ENCODE measurements at regions not wholly inside any gene's neighbourhood (a gene's known extent, or its start where the extent isn't known, plus 50 kb on each side); places are given as distances from the start of the nearest gene placed in this dataset.

- H3K27me3 ChIP-seq: no peaks in the 10 kb centered on the region
- H3K27ac ChIP-seq: no peak overlapping the region
- WGBS, 2 donors: 44 to 64% methylated on average over 3 of the region's 3 CpGs
- DNase-seq: no peak
- no peaks in the 10 kb centered on the region for H3K36me3 ChIP-seq
- intact Hi-C loops (cut with DNase I): no loop called here
- TF ChIP-seq CTCF (IDR thresholded peaks at IDR 0.05) (no peak), POLR2A (IDR thresholded peaks at IDR 0.05) (no peak)
- no peaks in the 10 kb centered on the region for H3K9me3 ChIP-seq
- peaks cover 0 to 8% (median 4%) of the 10 kb centered on the region in 3 donors for H3K4me1 ChIP-seq
- H3K4me3 ChIP-seq: no peak overlapping the region
Measured at GRCh38 chr13:47454986-47455385, 546.1 kb downstream of the SUCLA2 start.

GRCh38 chr13:47437406-47437805 lies 540.6 kb upstream of the HTR2A start:
- no peaks in the 10 kb centered on the region for H3K27me3 ChIP-seq
- H3K36me3 ChIP-seq: no peaks in the 10 kb centered on the region
- no peaks in the 10 kb centered on the region for H3K9me3 ChIP-seq
- TF ChIP-seq POLR2A (IDR thresholded peaks at IDR 0.05) (no peak), CTCF (IDR thresholded peaks at IDR 0.05) (no peak)
- no peak overlapping the region for H3K4me3 ChIP-seq
- H3K4me1 ChIP-seq: no peaks in the 10 kb centered on the region
- 45 to 48% methylated on average over 2 of the region's 2 CpGs for WGBS, 2 donors
- DNase-seq: no peak
- intact Hi-C loops (cut with DNase I): no loop called here
- H3K27ac ChIP-seq: no peak overlapping the region

GRCh38 chr13:47433461-47434005 lies 536.7 kb upstream of the HTR2A start:
- 71 to 94% methylated on average over 2 of the region's 2 CpGs for WGBS, 2 donors
- Histone ChIP-seq H3K4me3 (no peak overlapping the region), H3K27ac (no peak overlapping the region), H3K9me3 (no peaks in the 10 kb centered on the region), H3K36me3 (no peaks in the 10 kb centered on the region), H3K4me1 (no peaks in the 10 kb centered on the region), H3K27me3 (no peaks in the 10 kb centered on the region)
- no peak for TF ChIP-seq CTCF (IDR thresholded peaks at IDR 0.05)
- no peak for TF ChIP-seq POLR2A (IDR thresholded peaks at IDR 0.05)
- intact Hi-C loops (cut with DNase I): no loop called here
- DNase-seq: no peak

GRCh38 chr13:47426126-47426849 lies 529.4 kb upstream of the HTR2A start:
- no peaks in the 10 kb centered on the region for H3K4me1 ChIP-seq
- no peaks in the 10 kb centered on the region for H3K9me3 ChIP-seq
- intact Hi-C loops (cut with DNase I): no loop called here
- no peak for DNase-seq
- H3K36me3 ChIP-seq: no peaks in the 10 kb centered on the region
- no peak overlapping the region for H3K4me3 ChIP-seq
- H3K27me3 ChIP-seq: no peaks in the 10 kb centered on the region
- no peak for TF ChIP-seq CTCF (IDR thresholded peaks at IDR 0.05)
- no peak for TF ChIP-seq POLR2A (IDR thresholded peaks at IDR 0.05)
- no peak overlapping the region for H3K27ac ChIP-seq
- WGBS, 2 donors: 50 to 51% methylated on average over 3 of the region's 3 CpGs

- intact Hi-C loops (cut with DNase I): no loop called here
- Histone ChIP-seq H3K4me1 (no peaks in the 10 kb centered on the region), H3K4me3 (no peak overlapping the region), H3K36me3 (no peaks in the 10 kb centered on the region), H3K27me3 (no peaks in the 10 kb centered on the region), H3K9me3 (no peaks in the 10 kb centered on the region), H3K27ac (no peak overlapping the region)
- 52 to 61% methylated on average over 1 of the region's 1 CpG for WGBS, 2 donors
- TF ChIP-seq CTCF (IDR thresholded peaks at IDR 0.05) (no peak), POLR2A (IDR thresholded peaks at IDR 0.05) (no peak)
- DNase-seq: no peak
Measured at GRCh38 chr13:47421525-47421924, 524.7 kb upstream of the HTR2A start.
